Suprapubic skin (tissue), 4 donors: ENCODE measurements at regions not wholly inside any gene's neighbourhood (a gene's known extent, or its start where the extent isn't known, plus 50 kb on each side); places are given as distances from the start of the nearest gene placed in this dataset.

ENCODE experiments used
- DNase-seq, 2 donors: peaks; one replicate each; pipeline ENCODE4 v3.0.0-alpha.2; 2019; ENCODE audit warnings: low spot score in 2 of 2
- H3K27ac ChIP-seq: fragments of 200-600 bp; sonication (generic); one replicate; pipeline ENCODE4 v1.5.1; 2019
- H3K27me3 ChIP-seq: fragments of 200-600 bp; sonication (generic); one replicate; pipeline ENCODE4 v1.5.1; 2019
- H3K36me3 ChIP-seq: fragments of 200-600 bp; sonication (generic); one replicate; pipeline ENCODE4 v1.5.1; 2019
- H3K4me1 ChIP-seq: fragments of 200-600 bp; sonication (generic); one replicate; pipeline ENCODE4 v1.5.1; 2019
- H3K4me3 ChIP-seq: fragments of 200-600 bp; sonication (generic); one replicate; pipeline ENCODE4 v1.5.1; 2019; ENCODE audit warnings: mild to moderate bottlenecking
- H3K9me3 ChIP-seq: fragments of 200-600 bp; sonication (generic); one replicate; pipeline ENCODE4 v1.5.1; 2019
- EP300 ChIP-seq: sonication (generic); formaldehyde crosslinking; IDR thresholded peaks from one replicate; pipeline ENCODE4 v1.6.1; 2017; ENCODE audit warnings: antibody characterized with exemption
- POLR2A ChIP-seq, 2 donors: fragments of 450-650 bp; IDR thresholded peaks; one replicate each; pipeline ENCODE4 v1.6.1; 2017; ENCODE audit warnings: antibody characterized with exemption in 2 of 2, mild to moderate bottlenecking in 2 of 2, moderate library complexity in 2 of 2
- POLR2AphosphoS5 ChIP-seq, 3 donors: sonication (generic); formaldehyde crosslinking; IDR thresholded peaks; one replicate each; pipeline ENCODE4 v1.6.1; 2017; ENCODE audit warnings: antibody characterized with exemption in 3 of 3
- WGBS: methylation state at CpG from one replicate; pipeline ENCODE4 v1.1.5; 2018; 5-methylcytosine and 5-hydroxymethylcytosine counted together
- TF ChIP-seq, protein P1 (sequence below), 2 donors: fragments of 200-600 bp in 1 of 2; fragments of 450-650 bp in 1 of 2; sonication (generic) in 1 of 2; IDR thresholded peaks; one replicate each; pipeline ENCODE4 v1.5.1; 2016 to 2019; ENCODE audit warnings: antibody characterized with exemption in 2 of 2, mild to moderate bottlenecking in 1 of 2, moderate library complexity in 1 of 2

DNA sequence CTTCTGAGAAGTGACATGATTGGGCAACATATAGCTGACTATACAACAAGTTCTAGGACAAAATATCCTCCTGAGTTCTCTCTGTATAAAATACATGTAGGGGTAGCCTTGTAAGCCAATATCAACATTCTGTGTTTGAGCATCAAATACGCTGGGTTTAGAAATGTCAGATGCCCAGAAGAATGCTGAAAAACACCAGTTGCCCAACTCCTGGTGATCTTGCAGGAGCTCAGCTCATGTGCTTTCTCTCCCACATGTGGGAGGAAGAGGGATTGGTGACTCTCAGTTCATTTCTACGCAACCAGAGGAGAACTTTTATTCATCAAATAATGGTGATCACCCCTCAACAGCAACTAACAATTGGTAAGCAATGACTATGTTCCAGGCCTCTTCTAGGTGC, 810.9 kb upstream of the ACO1 start:
- TF ChIP-seq POLR2AphosphoS5 (IDR thresholded peaks at IDR 0.05) = no peak
- no peak for TF ChIP-seq EP300
- TF ChIP-seq, protein P1, sequence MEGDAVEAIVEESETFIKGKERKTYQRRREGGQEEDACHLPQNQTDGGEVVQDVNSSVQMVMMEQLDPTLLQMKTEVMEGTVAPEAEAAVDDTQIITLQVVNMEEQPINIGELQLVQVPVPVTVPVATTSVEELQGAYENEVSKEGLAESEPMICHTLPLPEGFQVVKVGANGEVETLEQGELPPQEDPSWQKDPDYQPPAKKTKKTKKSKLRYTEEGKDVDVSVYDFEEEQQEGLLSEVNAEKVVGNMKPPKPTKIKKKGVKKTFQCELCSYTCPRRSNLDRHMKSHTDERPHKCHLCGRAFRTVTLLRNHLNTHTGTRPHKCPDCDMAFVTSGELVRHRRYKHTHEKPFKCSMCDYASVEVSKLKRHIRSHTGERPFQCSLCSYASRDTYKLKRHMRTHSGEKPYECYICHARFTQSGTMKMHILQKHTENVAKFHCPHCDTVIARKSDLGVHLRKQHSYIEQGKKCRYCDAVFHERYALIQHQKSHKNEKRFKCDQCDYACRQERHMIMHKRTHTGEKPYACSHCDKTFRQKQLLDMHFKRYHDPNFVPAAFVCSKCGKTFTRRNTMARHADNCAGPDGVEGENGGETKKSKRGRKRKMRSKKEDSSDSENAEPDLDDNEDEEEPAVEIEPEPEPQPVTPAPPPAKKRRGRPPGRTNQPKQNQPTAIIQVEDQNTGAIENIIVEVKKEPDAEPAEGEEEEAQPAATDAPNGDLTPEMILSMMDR (IDR thresholded peaks at IDR 0.05) = no peak
- no peak for TF ChIP-seq POLR2A (IDR thresholded peaks at IDR 0.05)
- 95% methylated on average over 2 of the region's 2 CpGs for WGBS
- no peaks in the 10 kb centered on the region for H3K9me3 ChIP-seq
- H3K27me3 ChIP-seq = no peaks in the 10 kb centered on the region
- no peaks in the 10 kb centered on the region for H3K36me3 ChIP-seq
- no peak overlapping the region for H3K27ac ChIP-seq
- H3K4me3 ChIP-seq = no peak overlapping the region
- H3K4me1 ChIP-seq = no peaks in the 10 kb centered on the region
- no peak for DNase-seq

DNA sequence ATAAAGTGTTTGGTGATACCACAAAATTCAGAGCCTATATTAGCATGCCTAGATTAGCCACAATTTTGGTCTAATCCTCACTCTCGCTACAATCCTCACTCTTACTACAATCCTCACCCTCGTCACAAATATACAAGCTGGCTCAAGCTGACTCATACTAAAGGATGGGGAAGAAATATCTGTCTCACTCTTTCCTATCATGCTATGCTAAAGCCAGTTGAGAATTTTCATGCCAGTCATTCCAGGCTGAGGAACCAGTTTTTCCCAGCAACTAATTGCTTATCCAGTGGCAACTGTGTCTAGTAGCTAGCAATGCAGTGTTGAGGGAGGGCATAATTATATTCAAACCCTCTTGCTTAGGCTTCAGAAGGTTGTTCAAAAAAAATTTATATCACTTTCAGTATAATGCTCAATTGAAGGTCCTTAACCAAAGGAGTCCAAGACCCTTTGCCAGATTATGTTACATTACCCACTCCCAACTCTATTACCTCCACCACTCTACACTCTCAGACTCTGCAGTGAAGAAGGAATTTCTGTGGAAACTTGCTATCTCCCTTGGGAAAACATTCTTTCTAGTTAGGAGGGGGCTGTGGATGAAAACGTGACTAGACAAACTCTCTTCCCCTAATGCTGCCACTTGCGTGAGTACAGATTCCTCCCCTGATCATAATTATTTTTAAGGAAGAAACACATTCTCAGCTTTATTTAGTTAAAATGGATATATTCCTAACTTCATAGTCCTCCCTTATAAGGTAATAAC, 810.3 kb upstream of the ACO1 start:
- Histone ChIP-seq H3K36me3 (no peaks in the 10 kb centered on the region), H3K4me3 (no peak overlapping the region), H3K4me1 (no peaks in the 10 kb centered on the region), H3K27me3 (no peaks in the 10 kb centered on the region), H3K9me3 (no peaks in the 10 kb centered on the region), H3K27ac (no peak overlapping the region)
- DNase-seq = no peak
- TF ChIP-seq POLR2A (IDR thresholded peaks at IDR 0.05) = no peak
- TF ChIP-seq, protein P1 (IDR thresholded peaks at IDR 0.05) = no peak
- TF ChIP-seq EP300 = no peak
- no peak for TF ChIP-seq POLR2AphosphoS5 (IDR thresholded peaks at IDR 0.05)
- 70% methylated on average over 4 of the region's 4 CpGs for WGBS

DNA sequence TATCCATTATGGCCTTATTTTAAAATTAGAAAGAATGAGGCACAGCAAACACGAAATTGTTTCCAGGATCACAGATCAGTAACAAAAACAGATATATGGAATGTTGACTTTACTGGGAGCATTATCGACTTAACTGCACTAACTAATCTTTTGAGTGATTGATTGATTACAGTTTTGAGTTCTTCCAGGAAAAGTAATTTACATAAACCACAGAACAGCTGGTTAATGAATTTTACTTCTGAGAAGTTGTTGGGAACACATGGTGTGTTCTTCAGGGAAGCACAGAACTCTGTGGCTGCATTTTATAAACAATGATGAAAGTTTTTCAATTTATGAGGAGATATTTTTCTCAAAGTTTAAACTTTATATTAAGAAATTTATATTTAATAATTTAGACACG, 802.4 kb upstream of the ACO1 start:
- H3K9me3 ChIP-seq = no peaks in the 10 kb centered on the region
- H3K27ac ChIP-seq = no peak overlapping the region
- no peaks in the 10 kb centered on the region for H3K27me3 ChIP-seq
- no peak for DNase-seq
- TF ChIP-seq POLR2AphosphoS5 (IDR thresholded peaks at IDR 0.05) (no peak), EP300 (no peak), POLR2A (IDR thresholded peaks at IDR 0.05) (no peak)
- TF ChIP-seq, protein P1 (IDR thresholded peaks at IDR 0.05) = no peak
- 43% methylated on average over 3 of the region's 3 CpGs for WGBS
- H3K4me3 ChIP-seq = no peak overlapping the region
- no peaks in the 10 kb centered on the region for H3K4me1 ChIP-seq
- H3K36me3 ChIP-seq = no peaks in the 10 kb centered on the region

DNA sequence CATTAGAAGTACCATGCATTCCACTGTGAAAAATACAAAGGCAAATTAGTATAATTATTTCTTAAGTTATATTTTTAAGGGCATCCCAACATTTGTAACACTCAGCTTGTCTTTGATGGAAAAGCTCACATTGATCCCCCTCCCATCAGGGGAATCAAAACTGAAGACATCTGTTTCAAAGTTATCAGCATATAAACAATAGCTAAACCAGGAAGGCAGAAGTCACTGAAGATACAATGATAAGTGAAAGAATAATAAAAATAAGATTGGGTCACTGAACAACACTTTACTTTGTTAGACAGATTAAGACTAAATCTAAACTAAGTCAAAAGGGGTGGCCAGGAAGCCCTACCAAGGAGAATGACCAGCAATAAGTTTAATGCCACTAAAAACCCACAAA, 801.9 kb upstream of the ACO1 start:
- no peak for DNase-seq
- Histone ChIP-seq H3K4me1 (no peaks in the 10 kb centered on the region), H3K4me3 (no peak overlapping the region), H3K36me3 (no peaks in the 10 kb centered on the region), H3K27ac (no peak overlapping the region), H3K27me3 (no peaks in the 10 kb centered on the region), H3K9me3 (no peaks in the 10 kb centered on the region)
- TF ChIP-seq POLR2AphosphoS5 (IDR thresholded peaks at IDR 0.05) (no peak), POLR2A (IDR thresholded peaks at IDR 0.05) (no peak), EP300 (no peak)
- TF ChIP-seq, protein P1 (IDR thresholded peaks at IDR 0.05) = no peak

DNA sequence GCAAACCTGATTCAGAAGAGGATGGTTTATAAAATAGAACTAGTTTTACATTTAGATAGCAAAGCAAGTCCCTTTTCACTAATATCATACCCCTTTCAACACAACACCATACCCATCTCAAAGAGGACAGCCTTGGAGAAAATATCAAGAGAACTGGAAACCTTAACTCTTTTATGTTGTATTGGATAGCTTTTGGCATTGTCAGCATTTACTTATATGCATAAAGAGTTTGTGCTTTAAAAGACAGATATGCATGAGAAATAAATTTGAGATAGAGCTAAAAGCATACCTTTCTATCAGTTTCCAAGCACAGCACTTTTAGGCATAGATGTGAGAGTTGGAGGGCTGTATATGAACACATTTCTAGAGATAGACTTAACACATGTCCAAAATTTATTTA, 799.3 kb upstream of the ACO1 start:
- no peak for DNase-seq
- no peak for TF ChIP-seq POLR2AphosphoS5 (IDR thresholded peaks at IDR 0.05)
- no peak for TF ChIP-seq EP300
- TF ChIP-seq, protein P1 (IDR thresholded peaks at IDR 0.05) = no peak
- TF ChIP-seq POLR2A (IDR thresholded peaks at IDR 0.05) = no peak
- no peaks in the 10 kb centered on the region for H3K36me3 ChIP-seq
- no peak overlapping the region for H3K4me3 ChIP-seq
- no peaks in the 10 kb centered on the region for H3K9me3 ChIP-seq
- no peaks in the 10 kb centered on the region for H3K4me1 ChIP-seq
- H3K27ac ChIP-seq = no peak overlapping the region
- no peaks in the 10 kb centered on the region for H3K27me3 ChIP-seq
